Fibroblast of skin of scalp (primary cell): ENCODE measurements at regions not wholly inside any gene's neighbourhood (a gene's known extent, or its start where the extent isn't known, plus 50 kb on each side); places are given as distances from the start of the nearest gene placed in this dataset.
"Not testable (repeated sequence)": the region's sequence is repeated elsewhere in the genome, so short reads cannot be mapped to it uniquely, and the experiment has no call there.

Source experiments
- DNase-seq: peaks from one replicate; pipeline ENCODE4 v3.0.0-alpha.2; 2013

DNA sequence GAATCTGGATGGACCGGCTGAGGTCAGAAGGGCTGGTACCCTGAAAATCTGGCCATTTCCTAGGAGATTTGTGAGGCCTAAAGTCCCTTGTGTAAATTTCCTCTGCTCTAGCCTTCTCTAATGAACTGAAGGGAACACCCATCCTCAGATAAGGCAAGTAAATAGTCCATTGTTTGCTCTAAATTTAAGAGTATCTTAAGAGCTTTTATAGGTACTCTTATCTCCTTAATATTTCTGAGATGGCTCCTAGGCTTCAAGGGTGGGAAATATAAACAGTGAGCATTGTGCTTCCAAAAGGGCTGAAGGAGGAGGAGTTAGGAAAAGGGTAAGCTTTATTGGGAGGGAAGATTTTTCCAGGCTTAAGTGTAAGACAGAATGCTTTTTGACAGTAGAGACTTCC, 148.7 kb upstream of the EDNRB start:
- DNase-seq, result no peak

DNA sequence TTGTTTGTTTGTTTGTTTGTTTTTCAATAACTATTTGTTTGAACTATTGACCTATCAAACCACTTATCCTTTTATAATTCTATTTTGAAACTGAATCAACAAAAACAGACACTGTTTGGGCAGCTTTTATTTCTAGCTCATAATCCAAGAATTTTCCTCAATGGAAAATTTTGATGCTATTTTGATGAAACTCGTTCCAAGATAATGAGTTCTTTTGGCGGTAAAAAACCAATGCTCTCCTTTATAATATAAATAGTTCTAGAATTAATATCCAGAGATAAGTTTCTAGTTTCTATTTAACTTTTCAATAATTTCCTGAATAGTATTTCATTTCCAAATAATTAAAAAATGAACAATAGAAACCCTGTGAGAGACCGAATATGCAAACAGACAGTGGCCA, 146.5 kb upstream of the EDNRB start:
- DNase-seq, result no peak

- no peak for DNase-seq
These were observed 143.2 kb upstream of the EDNRB start for GRCh38 chr13:78061806-78062205.

DNA sequence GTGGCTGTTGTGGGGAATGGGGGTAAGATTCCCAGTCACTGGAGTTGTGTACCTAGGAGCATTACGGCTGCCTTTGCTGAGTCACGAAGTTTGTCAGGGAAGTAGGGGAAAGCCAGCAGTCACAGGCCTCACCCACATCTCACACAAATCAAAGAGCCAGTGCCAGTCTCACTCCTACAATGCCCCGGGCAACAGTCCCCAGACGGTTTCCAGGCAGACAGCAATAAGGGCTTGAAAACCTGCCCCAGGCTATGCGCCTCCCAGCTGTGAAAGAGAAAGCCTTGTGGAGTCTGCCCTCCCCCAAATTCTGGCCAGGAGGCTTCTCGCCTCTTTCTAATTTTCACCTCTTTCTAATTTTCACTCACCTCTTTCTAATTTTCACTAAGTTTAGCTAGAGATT, 142.3 kb upstream of the EDNRB start:
- DNase-seq, result no peak

DNA sequence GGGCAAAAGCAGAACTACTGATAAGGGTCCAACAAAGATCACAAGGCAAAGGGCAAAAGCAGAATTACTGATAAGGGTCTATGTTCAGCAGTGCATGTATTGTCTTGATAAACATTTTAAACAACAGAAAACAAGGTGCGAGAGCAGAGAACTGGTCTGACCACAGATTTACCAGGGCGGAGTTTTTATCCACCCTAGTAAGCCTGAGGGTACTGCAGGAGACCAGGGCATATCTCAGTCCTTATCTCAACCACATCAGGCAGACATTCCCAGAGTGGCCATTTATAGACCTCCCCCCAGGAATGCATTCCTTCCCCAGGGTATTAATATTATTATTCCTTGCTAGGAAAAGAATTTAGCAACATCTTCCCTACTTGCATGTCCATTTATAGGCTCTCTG, 138.2 kb upstream of the EDNRB start:
- DNase-seq, result not testable (repeated sequence)

GRCh38 chr13:78054157-78054556, 135.5 kb upstream of the EDNRB start:
- no peak for DNase-seq

DNA sequence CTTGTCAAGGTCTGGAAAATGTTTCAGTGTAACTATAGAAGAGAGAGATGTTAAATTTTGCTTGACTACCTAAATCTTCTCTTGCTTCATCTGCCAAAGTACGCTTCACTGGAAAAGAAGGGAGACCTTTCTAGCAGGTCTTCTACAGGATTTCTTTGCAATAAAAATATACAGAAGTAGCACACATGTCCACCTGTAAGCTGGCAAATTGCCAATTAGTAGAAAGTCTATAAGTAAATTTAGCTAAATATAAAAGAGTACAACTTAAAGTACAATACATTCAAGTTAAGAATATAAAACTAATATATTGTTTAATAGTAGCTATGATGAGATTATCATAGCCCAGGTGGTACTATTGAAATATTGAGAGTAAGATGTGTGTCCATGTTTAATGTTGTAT, 128.5 kb upstream of the EDNRB start:
- no peak for DNase-seq

- no peak for DNase-seq
These were observed 127.7 kb upstream of the EDNRB start for GRCh38 chr13:78046331-78046730.

DNA sequence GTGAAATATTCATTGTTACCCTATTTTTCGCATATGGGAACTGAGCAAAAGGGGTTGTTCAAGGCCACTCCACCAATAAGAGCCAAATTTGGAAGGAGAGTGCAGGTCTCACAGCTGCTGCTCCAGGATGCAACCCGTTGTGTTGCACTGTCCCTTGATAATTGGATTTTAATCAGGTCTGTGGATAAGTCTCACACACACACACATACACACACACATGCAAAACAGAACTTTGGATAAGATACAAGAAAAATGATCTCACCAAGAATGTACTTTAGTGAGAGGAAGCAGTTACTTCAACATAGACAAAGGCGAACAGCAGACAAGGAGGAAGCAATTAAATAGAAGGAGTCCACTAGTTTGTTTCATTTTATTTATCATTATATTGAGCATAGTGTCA, 127.3 kb upstream of the EDNRB start:
- DNase-seq, result no peak

DNA sequence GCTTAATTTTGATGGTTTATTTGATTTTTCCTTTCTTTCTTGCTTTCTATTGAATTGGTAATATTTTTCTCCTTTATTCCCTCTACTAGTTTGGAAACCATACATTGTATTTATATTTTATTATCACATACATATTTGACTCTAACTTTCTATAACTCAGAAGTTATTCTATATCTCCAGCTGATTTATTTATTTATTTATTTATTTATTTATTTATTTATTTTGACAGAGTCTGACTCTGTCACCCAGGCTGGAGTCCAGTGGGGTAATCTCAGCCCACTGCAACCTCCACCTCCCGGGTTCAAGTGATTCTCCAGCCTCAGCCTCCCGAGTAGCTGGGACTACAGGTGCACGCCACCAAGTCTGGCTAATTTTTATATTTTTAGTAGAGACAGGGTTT, 122.7 kb upstream of the EDNRB start:
- DNase-seq, result not testable (repeated sequence)

DNA sequence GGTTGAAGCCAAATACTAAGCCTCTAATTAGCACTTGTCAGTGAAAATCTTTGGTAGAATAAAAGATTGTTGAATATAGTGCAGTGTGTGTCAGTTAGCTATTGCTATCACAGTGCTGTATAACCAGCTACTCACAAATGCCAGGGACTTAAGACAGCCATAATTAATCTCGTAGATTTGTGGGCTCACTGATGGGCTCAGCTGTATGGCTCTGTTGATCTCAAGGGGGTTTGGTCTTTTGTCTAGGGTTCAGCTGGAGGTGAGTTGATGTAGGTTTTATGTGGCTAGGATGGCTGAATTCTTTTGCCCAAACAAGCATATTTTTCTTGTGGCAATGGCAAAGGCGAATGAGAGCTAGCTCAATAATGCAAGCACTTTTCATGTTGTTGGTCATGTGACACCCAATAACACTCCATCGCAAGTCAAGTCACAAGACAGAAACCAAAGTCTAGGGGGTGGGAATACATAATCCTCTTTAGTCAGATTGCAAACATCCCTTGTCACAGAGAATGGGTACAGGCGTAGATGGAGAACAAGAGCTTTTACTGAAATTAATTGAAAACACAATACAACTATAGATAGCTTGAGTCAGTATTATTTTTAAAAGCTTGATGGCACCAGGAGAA, 121.7 kb upstream of the EDNRB start:
- no peak for DNase-seq

DNA sequence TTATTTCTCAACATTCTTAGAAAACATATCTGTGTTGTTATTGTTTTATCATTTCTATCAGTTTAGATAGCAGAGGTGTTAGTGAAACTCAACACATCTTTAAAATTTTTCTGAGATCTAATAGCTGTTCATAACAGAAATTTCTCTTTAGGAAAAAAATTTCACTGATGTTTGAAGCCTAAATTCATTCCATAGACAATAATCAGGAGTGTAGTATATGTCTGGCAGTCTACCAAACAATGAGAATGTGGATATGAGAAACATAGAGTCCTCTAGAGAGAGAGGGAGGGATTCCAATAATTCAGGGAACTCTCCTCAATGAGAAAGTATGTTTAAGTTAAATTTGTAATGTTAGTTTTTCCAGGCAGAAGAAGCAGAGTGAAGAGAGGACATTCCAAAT, 118.2 kb upstream of the EDNRB start:
- peak; percentile 6 for DNase-seq

DNA sequence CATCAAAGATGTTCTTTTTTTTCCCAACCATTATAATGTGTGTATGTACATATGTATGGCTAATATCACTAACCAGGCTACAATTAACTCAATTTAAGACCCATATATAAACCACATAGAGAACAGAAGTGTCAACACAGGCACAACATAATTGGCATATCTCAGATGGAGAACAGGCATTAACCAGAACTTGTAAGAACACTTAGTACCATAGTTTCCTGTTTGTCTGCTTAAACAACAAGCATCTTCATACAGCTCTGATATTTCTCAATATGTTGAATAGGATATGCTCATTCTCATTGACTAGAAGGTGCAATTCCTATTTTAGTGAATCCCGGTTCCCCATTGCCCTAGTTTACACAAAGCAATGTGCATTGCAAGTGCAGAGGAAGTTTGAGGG, 116.9 kb upstream of the EDNRB start:
- no peak for DNase-seq

DNA sequence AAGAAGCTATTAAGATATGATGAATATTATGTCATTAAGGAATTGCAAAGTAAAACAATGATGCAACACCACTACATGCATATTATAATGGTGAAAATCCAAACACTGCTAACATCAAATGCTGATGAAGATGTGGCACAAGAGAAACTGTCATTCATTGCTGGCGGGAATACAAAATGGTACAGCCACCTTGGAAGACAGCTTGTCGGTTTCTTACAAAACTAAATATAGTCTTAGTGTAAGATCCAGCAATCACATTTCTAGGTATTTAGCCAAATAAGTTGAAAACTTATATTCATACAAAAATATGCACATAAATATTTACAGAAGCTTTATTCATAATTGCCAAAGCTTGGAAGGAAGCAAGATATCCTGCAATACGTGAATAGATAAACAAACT, 114.9 kb upstream of the EDNRB start:
- DNase-seq, result no peak

DNA sequence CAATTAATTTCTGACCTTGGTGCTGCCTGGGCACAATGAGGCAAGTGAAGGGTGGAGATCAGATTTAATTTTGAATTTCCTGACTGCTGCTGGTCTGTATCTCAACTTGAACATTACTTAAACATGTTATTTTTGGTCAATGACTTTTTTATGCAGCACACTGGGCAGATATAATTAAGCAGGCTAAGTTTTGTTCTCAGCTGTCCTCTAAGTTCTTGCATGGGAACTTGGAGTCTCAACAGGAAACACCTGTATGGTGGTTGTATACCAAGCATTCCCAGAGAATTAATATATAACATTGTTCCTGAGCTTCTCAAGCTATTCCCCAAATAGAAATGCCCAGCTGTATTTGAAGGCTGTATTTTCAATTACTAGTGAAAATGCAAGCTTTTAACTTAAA, 113.5 kb upstream of the EDNRB start:
- no peak for DNase-seq

GRCh38 chr13:78030341-78030896, 111.8 kb upstream of the EDNRB start:
- no peak for DNase-seq

- no peak for DNase-seq
These were observed 111.3 kb upstream of the EDNRB start for GRCh38 chr13:78029901-78030300.

DNA sequence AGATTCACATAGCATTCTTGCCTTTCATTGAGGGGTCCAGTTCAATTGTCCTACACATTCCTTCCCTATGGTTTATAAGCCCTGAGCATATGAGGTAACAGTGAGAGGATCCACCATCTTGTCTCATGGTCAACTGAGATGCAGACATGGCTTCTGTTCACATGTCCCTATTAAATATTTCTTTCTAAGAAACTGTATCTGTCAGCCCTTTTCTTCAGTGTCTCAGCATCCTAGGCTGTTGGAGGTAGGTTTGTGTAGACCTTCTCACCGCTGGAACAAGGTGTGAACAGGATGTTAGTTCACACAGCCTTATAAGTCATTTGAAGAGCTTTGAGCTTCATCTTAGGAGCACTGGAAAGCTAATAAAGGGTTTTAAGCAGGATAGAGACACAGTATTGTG, 110.3 kb upstream of the EDNRB start:
- DNase-seq, result no peak

- DNase-seq, result no peak
These were observed 106.4 kb upstream of the EDNRB start for GRCh38 chr13:78024996-78025395.

DNA sequence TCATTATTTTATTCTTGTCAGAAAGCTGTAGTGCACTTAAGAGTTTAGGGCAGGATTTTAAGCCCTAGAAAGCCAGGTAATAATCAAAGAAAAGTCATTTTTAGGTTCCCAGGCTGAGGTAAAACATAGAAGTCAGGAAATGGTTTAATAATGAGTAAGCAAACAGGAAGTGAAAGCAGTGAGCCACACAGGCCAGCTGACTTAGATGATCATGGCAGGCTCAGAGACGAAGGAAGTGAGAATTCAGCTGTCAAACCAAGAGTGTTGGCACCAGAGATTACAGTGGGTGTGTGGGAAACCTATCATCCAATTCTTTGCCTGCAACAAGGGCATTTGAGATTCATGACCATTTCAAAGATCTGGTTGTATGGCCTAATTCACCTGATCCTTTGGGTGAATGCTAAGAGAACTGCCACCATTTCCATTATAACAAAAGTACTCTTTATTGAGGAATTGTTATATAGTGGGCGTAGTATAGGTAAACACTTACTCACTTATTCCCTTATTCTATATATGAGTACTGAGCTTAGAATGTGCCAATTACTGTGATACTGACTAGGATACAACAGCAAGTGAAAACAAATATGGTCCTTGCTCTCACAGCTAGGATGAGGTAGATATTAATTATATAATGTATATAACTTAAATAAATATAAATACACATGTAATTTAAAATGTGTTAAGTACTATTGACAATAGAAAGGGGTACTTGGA, 103.7 kb upstream of the EDNRB start:
- peak; percentile 23 for DNase-seq

- DNase-seq, result no peak
These were observed 102.2 kb upstream of the EDNRB start for GRCh38 chr13:78020861-78021260.

- no peak for DNase-seq
These were observed 97.2 kb upstream of the EDNRB start for GRCh38 chr13:78015782-78016181.

DNA sequence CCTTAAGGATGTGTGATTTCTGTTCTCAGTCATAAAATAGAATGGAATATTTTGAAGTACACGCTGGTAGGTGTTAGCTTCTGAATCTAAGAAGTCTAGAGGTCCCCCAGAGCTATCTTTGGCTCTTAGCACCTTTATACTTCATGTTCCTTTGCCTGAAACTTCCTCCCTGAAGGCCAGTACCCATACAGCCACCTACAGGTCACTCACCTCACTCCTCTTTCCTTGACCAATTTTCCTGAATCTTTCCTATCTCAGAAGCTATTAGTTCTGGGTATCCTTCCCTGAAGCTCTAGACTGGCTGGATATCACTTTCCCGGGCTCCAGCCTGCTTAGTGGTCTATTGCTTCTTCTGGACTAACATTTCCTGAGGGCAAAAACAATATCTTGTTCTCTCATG, 93.4 kb upstream of the EDNRB start:
- no peak for DNase-seq

- no peak for DNase-seq
These were observed 86.2 kb upstream of the EDNRB start for GRCh38 chr13:78004821-78005220.

DNA sequence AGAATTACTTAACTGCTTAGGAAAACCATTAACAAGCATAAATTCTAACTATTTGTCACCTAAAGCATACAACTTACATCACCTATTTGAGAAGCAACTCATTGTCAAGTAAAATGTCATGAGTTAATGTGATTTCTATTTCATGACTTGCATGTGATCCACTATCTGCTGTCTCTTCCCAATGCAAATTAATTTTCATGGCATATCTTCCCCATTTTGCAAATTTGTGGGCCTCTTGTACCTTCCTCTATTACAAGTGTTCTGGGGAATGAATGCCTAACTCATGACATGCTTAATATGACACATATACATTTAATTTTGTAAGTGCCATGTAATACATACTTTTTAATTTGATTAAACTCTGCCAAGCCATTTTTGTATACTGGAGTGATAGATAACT, 81.1 kb upstream of the EDNRB start:
- DNase-seq, result no peak
